CD14-positive monocyte (primary cell): ENCODE measurements at regions not wholly inside any gene's neighbourhood (a gene's known extent, or its start where the extent isn't known, plus 50 kb on each side); places are given as distances from the start of the nearest gene placed in this dataset.

Source experiments
- DNase-seq, 3 donors: peaks; one replicate each; pipeline ENCODE4 v3.0.0-alpha.2; 2011 to 2022
- H2AFZ ChIP-seq: 2 replicates; pipeline ENCODE4 v1.6.0; 2012; ENCODE audit warnings: mild to moderate bottlenecking, low read depth, low read length, inconsistent platforms; ENCODE audit not compliant: insufficient read depth, poor library complexity, severe bottlenecking
- H3K27ac ChIP-seq, 2 donors: 1 replicate in 1 of 2; 2 replicates in 1 of 2; pipeline ENCODE4 v1.5.1; 2012 to 2013; ENCODE audit warnings: low read length in 2 of 2, control low read depth in 1 of 2, inconsistent platforms in 1 of 2, low read depth in 1 of 2, mild to moderate bottlenecking in 1 of 2
- H3K27me3 ChIP-seq, 2 donors: one replicate each; pipeline versions ENCODE4 v1.6.0 to v1.6.1; 2011 to 2013; ENCODE audit warnings: low read length in 2 of 2; ENCODE audit not compliant: control insufficient read depth in 2 of 2, insufficient read depth in 2 of 2
- H3K36me3 ChIP-seq, 2 donors: replicated peaks in 1 of 2; 1 replicate in 1 of 2; 2 replicates in 1 of 2; pipeline versions ENCODE4 v1.5.1 to v1.6.1; 2012 to 2013; ENCODE audit warnings: low read length in 2 of 2, control low read depth in 1 of 2, inconsistent platforms in 1 of 2, mild to moderate bottlenecking in 1 of 2; ENCODE audit not compliant: insufficient read depth in 2 of 2, control insufficient read depth in 1 of 2
- H3K4me1 ChIP-seq, 2 donors: 1 replicate in 1 of 2; 2 replicates in 1 of 2; pipeline versions ENCODE4 v1.5.1 to v1.6.1; 2012 to 2013; ENCODE audit warnings: low read length in 2 of 2, control low read depth in 1 of 2, inconsistent platforms in 1 of 2, mild to moderate bottlenecking in 1 of 2, moderate library complexity in 1 of 2; ENCODE audit not compliant: insufficient read depth in 2 of 2, control insufficient read depth in 1 of 2
- H3K4me2 ChIP-seq: replicated peaks from 2 replicates; pipeline ENCODE3; 2012; ENCODE audit warnings: low read length, moderate library complexity, mild to moderate bottlenecking; ENCODE audit not compliant: poor library complexity, severe bottlenecking; ENCODE audit errors: extremely low read depth
- H3K4me3 ChIP-seq, 3 experiments: fragments of 200-600 bp in 1 of 3; sonication (generic) in 1 of 3; replicated peaks in 1 of 3; 1 replicate in 2 of 3; 2 replicates in 1 of 3; pipeline ENCODE4 v1.5.1; 2011 to 2013; ENCODE audit warnings: low read length in 3 of 3, mild to moderate bottlenecking in 3 of 3, control low read depth in 2 of 3, low read depth in 2 of 3, inconsistent platforms in 1 of 3, moderate library complexity in 1 of 3
- H3K79me2 ChIP-seq: 2 replicates; pipeline ENCODE4 v1.6.0; 2012; ENCODE audit warnings: mild to moderate bottlenecking, control low read depth, inconsistent platforms, low read length, moderate library complexity; ENCODE audit not compliant: insufficient read depth
- H3K9ac ChIP-seq: 2 replicates; pipeline ENCODE4 v1.6.0; 2017; ENCODE audit warnings: low read length, mild to moderate bottlenecking; ENCODE audit not compliant: insufficient read depth, poor library complexity, severe bottlenecking
- H3K9me3 ChIP-seq, 2 donors: replicated peaks in 1 of 2; 1 replicate in 1 of 2; 2 replicates in 1 of 2; pipeline versions ENCODE4 v1.5.1 to v1.6.1; 2012 to 2013; ENCODE audit warnings: low read length in 2 of 2, control low read depth in 1 of 2; ENCODE audit not compliant: control insufficient read depth in 1 of 2, insufficient read depth in 1 of 2
- H4K20me1 ChIP-seq: 2 replicates; pipeline ENCODE4 v1.6.0; 2012; ENCODE audit warnings: mild to moderate bottlenecking, low read length, control low read depth, moderate library complexity; ENCODE audit not compliant: insufficient read depth
- H3K27ac Mint-ChIP-seq, 7 donors: one replicate each; pipeline ENCODE4 v1.8.0; 2020; ENCODE audit warnings: mild to moderate bottlenecking in 7 of 7, mixed read lengths in 7 of 7, moderate library complexity in 6 of 7, inconsistent platforms in 2 of 7
- H3K27me3 Mint-ChIP-seq, 3 donors: one replicate each; pipeline ENCODE4 v1.8.0; 2021 to 2022; ENCODE audit warnings: low read depth in 3 of 3, mild to moderate bottlenecking in 3 of 3, mixed read lengths in 3 of 3, moderate library complexity in 3 of 3, inconsistent platforms in 1 of 3
- H3K36me3 Mint-ChIP-seq, 2 donors: one replicate each; pipeline ENCODE4 v1.8.0; 2020; ENCODE audit warnings: mixed read lengths in 2 of 2, inconsistent platforms in 1 of 2, mild to moderate bottlenecking in 1 of 2
- H3K4me1 Mint-ChIP-seq: one replicate; pipeline ENCODE4 v1.8.0; 2020; ENCODE audit warnings: mild to moderate bottlenecking, mixed read lengths
- H3K4me3 Mint-ChIP-seq, 2 donors: one replicate each; pipeline ENCODE4 v1.8.0; 2020; ENCODE audit warnings: mild to moderate bottlenecking in 2 of 2, mixed read lengths in 2 of 2, moderate library complexity in 1 of 2
- H3K9me3 Mint-ChIP-seq, 7 donors: one replicate each; pipeline ENCODE4 v1.8.0; 2020 to 2022; ENCODE audit warnings: mixed read lengths in 7 of 7, mild to moderate bottlenecking in 6 of 7, moderate library complexity in 6 of 7, inconsistent platforms in 2 of 7
- WGBS: methylation state at CpG from one replicate; pipeline ENCODE4 v1.1.5; 2013; ENCODE audit warnings: missing lambda C conversion rate; ENCODE audit not compliant: insufficient coverage; 5-methylcytosine and 5-hydroxymethylcytosine counted together
- intact Hi-C, 2 donors: fragments of 100-400 bp; cut with micrococcal nuclease; formaldehyde crosslinking; loops; one replicate each; pipeline versions ENCODE4 v1.15.0 to v1.15.1; 2023
- TF ChIP-seq, protein P1 (sequence below): fragments of 200-600 bp; IDR thresholded peaks from one replicate; pipeline ENCODE4 v1.8.0; 2022; ENCODE audit warnings: antibody characterized with exemption, mild to moderate bottlenecking

DNA sequence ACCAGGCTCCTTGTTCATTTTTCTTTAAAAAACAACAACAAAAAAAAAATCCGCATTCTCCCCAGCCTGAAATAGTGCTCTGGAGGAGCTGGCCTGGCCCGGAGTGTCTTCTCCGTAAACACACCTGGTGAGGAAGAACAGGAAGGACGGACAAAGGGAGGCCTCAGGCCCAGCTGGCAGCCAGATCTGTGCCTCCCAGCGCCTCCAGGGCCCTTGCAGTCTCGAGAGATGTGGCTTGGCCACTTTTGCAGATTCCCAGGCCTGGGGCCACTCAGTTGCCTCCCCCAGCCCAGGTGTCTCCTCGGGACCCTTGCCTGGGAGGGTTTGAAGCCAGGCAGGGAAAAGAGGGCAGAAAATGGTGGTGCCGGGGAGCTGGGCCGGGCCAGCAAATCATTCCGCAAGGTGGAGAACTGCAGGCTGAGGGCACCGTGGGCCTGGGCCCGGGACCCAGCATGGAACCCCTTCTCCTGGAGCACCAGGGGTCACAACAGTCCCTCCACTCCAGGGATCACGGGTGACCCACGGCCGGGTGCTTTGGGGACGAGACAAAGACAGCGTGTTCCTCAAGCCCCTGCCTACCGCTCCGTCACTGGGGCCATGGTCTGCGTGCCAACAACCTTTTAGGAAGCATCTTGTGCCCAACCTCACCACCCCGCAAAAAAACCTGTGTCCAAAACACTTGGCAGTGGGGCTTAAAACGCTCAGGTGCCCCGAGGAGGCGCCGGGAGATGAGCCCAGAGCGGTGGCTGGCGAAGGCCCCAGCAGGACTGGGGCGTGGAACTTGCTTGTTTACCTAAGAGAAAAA is 67.1 kb upstream of the WNT7B start:
- Histone ChIP-seq H3K4me3 (peak overlapping the region; percentile 44 to 84 (median 60)), H4K20me1 (no peaks in the 10 kb centered on the region), H2AFZ (peak overlapping the region; percentile 89), H3K9ac (peak overlapping the region; percentile 77), H3K79me2 (peaks cover 52% of the 10 kb centered on the region), H3K4me1 (peaks cover 59 to 65% of the 10 kb centered on the region in 2 donors), H3K36me3 (no peaks in the 10 kb centered on the region), H3K27me3 (no peaks in the 10 kb centered on the region), H3K4me2 (peak overlapping the region; percentile 91), H3K27ac (peak overlapping the region; percentile 62 to 92), H3K9me3 (no peaks in the 10 kb centered on the region)
- intact Hi-C loops = loop anchor here in 1 of 2 donors (1.0 to 10.0 kb wide), 2 partner anchors 8 to 879 kb away; partner anchors contain the start of gene NUP50
- TF ChIP-seq, protein P1, sequence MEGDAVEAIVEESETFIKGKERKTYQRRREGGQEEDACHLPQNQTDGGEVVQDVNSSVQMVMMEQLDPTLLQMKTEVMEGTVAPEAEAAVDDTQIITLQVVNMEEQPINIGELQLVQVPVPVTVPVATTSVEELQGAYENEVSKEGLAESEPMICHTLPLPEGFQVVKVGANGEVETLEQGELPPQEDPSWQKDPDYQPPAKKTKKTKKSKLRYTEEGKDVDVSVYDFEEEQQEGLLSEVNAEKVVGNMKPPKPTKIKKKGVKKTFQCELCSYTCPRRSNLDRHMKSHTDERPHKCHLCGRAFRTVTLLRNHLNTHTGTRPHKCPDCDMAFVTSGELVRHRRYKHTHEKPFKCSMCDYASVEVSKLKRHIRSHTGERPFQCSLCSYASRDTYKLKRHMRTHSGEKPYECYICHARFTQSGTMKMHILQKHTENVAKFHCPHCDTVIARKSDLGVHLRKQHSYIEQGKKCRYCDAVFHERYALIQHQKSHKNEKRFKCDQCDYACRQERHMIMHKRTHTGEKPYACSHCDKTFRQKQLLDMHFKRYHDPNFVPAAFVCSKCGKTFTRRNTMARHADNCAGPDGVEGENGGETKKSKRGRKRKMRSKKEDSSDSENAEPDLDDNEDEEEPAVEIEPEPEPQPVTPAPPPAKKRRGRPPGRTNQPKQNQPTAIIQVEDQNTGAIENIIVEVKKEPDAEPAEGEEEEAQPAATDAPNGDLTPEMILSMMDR = no peak
- H3K9me3 Mint-ChIP-seq = peaks cover 0 to 1% (median 0%) of the 10 kb centered on the region in 7 donors
- H3K27ac Mint-ChIP-seq = peak overlapping the region; percentile 85 to 94 (median 88)
- peaks cover 3 to 13% of the 10 kb centered on the region in 2 donors for H3K36me3 Mint-ChIP-seq
- H3K4me3 Mint-ChIP-seq = peak overlapping the region; percentile 89 to 95
- peaks cover 0 to 2% (median 0%) of the 10 kb centered on the region in 3 donors for H3K27me3 Mint-ChIP-seq
- 30% methylated on average over 23 of the region's 28 CpGs for WGBS
- DNase-seq = no peak
- peaks cover 62% of the 10 kb centered on the region for H3K4me1 Mint-ChIP-seq

DNA sequence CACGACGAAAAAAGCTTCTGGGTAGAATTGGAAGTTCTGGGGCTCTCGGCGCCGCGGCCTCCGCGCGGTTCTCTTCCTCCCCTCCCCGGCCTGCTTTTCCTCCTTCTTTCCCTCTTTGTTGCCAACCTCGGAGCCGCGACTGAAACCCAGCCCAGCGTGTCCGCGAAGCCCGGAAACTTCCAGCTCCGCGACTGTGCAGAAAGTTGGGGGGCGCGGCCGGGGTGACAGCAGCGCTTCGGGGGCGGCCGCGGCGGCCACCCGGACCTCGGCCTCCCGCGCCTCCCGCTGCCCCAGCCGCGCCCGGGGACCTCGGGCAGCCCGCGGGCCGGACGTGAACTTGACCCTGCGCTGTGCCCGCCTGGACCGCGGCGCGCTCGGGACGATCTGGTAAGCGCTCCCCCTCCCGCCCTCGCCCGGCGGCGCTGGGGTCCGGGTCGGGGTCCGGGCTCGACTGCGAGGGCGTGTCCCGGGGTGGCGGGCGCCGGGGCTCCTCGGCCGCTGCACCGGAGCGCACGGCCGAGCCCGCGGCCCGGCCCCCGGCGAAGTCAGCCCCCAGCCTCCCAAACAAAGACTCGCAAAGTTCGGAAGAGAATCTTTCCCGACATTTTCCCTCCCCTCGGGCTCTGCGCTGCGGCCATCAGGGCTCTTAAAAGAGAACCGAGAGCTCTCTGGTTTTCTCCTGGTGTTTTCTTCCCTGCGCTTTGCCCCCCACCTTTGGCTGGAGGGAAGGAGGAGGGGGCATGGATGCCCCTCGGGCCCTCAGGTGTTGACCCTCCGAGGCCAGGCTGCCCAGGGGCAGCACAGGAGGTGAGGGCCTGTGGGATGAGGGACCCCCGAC is 67.9 kb upstream of the WNT7B start:
- H3K9ac ChIP-seq = peak overlapping the region; percentile 77
- H3K4me3 ChIP-seq = peak overlapping the region; percentile 44 to 84 (median 60)
- TF ChIP-seq, protein P1 = no peak
- H4K20me1 ChIP-seq = no peaks in the 10 kb centered on the region
- intact Hi-C loops = loop anchor here in 1 of 2 donors (1.0 to 10.0 kb wide), 2 partner anchors 9 to 880 kb away; partner anchors contain the start of gene NUP50
- H3K9me3 Mint-ChIP-seq = peaks cover 0 to 1% (median 0%) of the 10 kb centered on the region in 7 donors
- peaks cover 59% of the 10 kb centered on the region for H3K79me2 ChIP-seq
- H3K4me1 ChIP-seq = peaks cover 66 to 69% of the 10 kb centered on the region in 2 donors
- DNase-seq = peak in 2 of 3 donors; percentile 19 to 27
- 3% methylated on average over 79 of the region's 87 CpGs for WGBS
- H3K27me3 Mint-ChIP-seq = peaks cover 0 to 2% (median 0%) of the 10 kb centered on the region in 3 donors
- peaks cover 66% of the 10 kb centered on the region for H3K4me1 Mint-ChIP-seq
- H3K27ac Mint-ChIP-seq = peak overlapping the region; percentile 87 to 94 (median 91)
- peaks cover 3 to 16% of the 10 kb centered on the region in 2 donors for H3K36me3 Mint-ChIP-seq
- no peaks in the 10 kb centered on the region for H3K36me3 ChIP-seq
- no peaks in the 10 kb centered on the region for H3K9me3 ChIP-seq
- H3K27me3 ChIP-seq = no peaks in the 10 kb centered on the region
- peak overlapping the region; percentile 89 to 95 for H3K4me3 Mint-ChIP-seq
- peak overlapping the region; percentile 89 for H2AFZ ChIP-seq
- peak overlapping the region; percentile 91 for H3K4me2 ChIP-seq
- peak overlapping the region; percentile 75 to 92 for H3K27ac ChIP-seq
